GM19455 (cell line): ENCODE measurements at regions not wholly inside any gene's neighbourhood (a gene's known extent, or its start where the extent isn't known, plus 50 kb on each side); places are given as distances from the start of the nearest gene placed in this dataset.

Experiments used
- ATAC-seq: cut with Tn5 transposase; IDR thresholded peaks from one replicate; pipeline ENCODE4 v1.9.1; 2021; ENCODE audit not compliant: unreplicated experiment

DNA sequence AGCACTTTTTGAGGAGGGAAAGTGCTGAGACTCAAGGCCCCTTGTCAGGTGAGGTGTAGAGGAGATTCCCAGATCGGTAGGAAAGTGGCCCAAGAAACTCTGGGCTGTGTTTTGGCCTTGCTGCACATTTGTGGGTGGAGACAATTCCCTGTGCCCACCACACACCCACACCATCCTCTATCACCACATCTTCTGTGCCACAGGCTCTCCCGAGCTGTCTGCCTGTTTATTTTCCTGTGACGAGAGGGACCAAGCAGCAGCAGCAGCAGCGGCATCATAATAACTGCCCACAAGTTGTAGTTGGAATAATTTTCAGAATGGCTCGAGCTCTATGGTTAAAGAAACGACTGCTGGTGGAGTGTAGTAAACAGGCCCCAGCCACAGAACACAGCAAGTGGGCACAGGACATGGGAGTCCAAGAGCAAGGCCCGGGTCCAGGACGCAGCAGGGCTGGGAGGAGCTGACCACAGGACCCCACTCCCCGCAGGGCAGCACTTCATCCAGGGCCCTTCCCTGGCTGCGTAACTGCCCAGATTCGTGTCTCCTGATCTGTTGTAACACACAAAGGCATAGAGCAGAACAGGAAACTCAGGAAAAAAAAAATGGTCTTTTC is 55.6 kb upstream of the BCL2L14 start:
- ATAC-seq: no peak

DNA sequence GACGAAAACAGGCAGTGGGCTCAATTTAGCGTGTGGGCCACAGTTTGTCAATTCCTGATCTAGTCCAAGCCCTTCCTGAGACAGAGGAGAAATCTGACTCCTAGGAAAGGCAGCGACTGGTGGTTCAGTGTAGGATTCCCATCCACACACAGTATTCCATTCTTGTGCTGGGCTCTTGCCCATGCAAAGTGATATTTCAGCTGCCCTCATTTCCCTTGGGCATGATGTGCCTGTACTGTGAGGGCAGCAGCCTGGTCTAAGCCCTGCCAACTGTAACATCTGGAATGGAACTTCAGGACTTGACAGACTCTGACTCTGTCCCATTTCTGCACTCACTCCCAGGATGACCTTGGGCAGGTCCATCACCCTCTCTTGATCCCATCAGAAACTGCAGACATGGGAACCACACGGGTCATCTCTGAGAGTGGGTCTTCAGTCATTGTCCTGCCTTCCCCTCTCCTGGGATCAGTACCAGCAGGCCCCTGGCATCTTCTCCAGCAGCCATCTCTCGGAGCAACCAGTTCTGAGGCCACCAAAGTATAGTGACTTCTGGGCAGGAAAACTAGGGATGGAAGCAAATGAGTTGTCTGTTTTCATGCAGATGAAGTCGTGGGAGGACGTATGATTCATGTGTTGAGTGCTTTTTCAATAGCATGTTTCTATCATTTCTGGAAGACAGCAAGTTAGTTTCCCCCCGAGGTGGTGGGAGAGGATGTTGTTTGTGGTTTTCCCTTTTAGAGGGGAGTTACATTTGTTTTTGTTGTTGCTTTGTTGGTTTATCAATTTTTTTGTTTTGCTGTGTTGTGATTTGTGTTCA is 54.2 kb upstream of the BCL2L14 start:
- ATAC-seq: no peak

- no peak for ATAC-seq
Observed at GRCh38 chr12:12017135-12017581, 53.6 kb upstream of the BCL2L14 start.

DNA sequence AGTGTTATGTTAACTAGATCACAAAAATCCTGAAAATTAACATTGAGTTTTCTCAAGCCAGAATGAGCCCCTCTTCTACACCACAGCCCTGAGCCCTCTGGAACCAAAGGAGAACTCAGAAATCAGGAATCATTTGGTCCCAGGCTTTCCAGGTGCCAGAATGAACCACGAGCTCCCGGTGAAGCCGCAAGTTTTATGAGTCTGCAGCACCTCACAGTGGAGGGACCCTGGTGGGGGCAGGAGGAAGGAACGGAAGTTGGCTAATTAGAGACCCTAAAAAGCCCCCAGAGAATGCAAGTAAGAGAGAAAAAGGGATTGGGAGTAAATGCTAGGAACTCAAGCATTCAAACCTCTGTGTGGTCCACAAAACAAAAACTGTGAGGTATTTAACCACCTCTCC is 52.9 kb upstream of the BCL2L14 start:
- no peak for ATAC-seq

GRCh38 chr12:12018454-12018853 is 52.3 kb upstream of the BCL2L14 start:
- no peak for ATAC-seq

GRCh38 chr12:12019881-12020280 is 50.9 kb upstream of the BCL2L14 start:
- no peak for ATAC-seq

DNA sequence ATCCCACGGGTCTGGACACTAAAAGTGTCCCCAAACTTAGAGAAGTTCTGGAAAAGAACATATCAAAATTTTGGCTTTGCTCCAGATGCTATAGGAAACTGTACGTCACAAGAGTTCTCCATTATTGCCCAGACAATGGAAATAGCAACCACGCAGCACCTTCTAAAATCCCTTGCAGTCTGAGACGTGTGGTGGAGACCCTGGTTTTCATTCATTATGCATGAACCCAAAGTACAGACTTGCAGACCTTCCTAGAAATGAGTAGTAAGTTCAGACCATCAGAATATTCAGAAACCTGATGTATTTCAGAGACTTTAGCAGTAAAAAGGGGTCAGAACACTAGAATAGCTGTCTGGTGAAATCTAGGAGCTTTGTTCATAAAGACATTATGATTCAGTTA is 50.0 kb upstream of the BCL2L14 start:
- ATAC-seq: no peak
